Endothelial cell of umbilical vein (primary cell): ENCODE measurements at regions not wholly inside any gene's neighbourhood (a gene's known extent, or its start where the extent isn't known, plus 50 kb on each side); places are given as distances from the start of the nearest gene placed in this dataset.

Source experiments
- BruUV-seq: library from RNA; stranded (reverse); fragments of 400-500 nt; replicated peaks from 2 replicates; lab custom pipeline; 2021; lab: Mats Ljungman, UMichigan
- CTCF ChIA-PET: fragments of 300-600, 350-600 bp; sonication (Branson Sonifier 250); formaldehyde crosslinking; loops from one replicate; lab custom pipeline; 2021; ENCODE audit warnings: antibody characterized with exemption, inconsistent platforms; lab: Charles Lee
- POLR2A ChIA-PET: fragments of 300-600, 350-600 bp; sonication (Branson Sonifier 250); formaldehyde crosslinking; loops from one replicate; lab custom pipeline; 2021; ENCODE audit warnings: antibody characterized with exemption, inconsistent platforms; lab: Charles Lee
- DNase-seq: peaks from one replicate; pipeline ENCODE4 v3.0.0-alpha.2; 2011; ENCODE audit warnings: low read depth, low spot score
- FAIRE-seq: peaks from 2 replicates; lab custom pipeline; 2011; peaks lifted over from hg19 to GRCh38; lab: Jason Lieb, UNC
- H2AFZ ChIP-seq: 2 replicates; pipeline ENCODE4 v1.6.0; 2012; ENCODE audit warnings: low read depth, low read length, control low read depth, inconsistent platforms
- H3K27ac ChIP-seq: 2 replicates; pipeline ENCODE4 v1.5.1; 2011; ENCODE audit warnings: low read depth, mild to moderate bottlenecking, control low read depth, low read length, moderate library complexity; ENCODE audit not compliant: insufficient read depth
- H3K27me3 ChIP-seq, 2 experiments: 2 replicates each; pipeline versions ENCODE4 v1.6.0 to v1.6.1; 2011; ENCODE audit warnings: low read length in 2 of 2, mixed read lengths in 1 of 2; ENCODE audit not compliant: control insufficient read depth in 2 of 2, insufficient read depth in 2 of 2
- H3K36me3 ChIP-seq, 2 experiments: 2 replicates in 1 of 2; 3 replicates in 1 of 2; pipeline ENCODE4 v1.5.1; 2011; ENCODE audit warnings: low read length in 2 of 2, mild to moderate bottlenecking in 1 of 2, moderate library complexity in 1 of 2; ENCODE audit not compliant: control insufficient read depth in 2 of 2, insufficient read depth in 2 of 2; ENCODE audit errors: extremely low read depth in 1 of 2
- H3K4me1 ChIP-seq: 3 replicates; pipeline ENCODE4 v1.5.1; 2011; ENCODE audit warnings: mild to moderate bottlenecking, low read length; ENCODE audit not compliant: control insufficient read depth, insufficient read depth; ENCODE audit errors: extremely low read depth
- H3K4me2 ChIP-seq: 2 replicates; pipeline ENCODE4 v1.6.1; 2011; ENCODE audit warnings: low read length, control low read depth, mixed read lengths; ENCODE audit not compliant: insufficient read depth
- H3K4me3 ChIP-seq, 3 experiments: fragments of 200-600 bp in 1 of 3; sonication (generic), shearing (Covaris generic) in 1 of 3; replicated peaks in 1 of 3; 2 replicates each; pipeline ENCODE4 v1.5.1; 2011 to 2016; ENCODE audit warnings: control low read depth in 3 of 3, low read length in 3 of 3, mild to moderate bottlenecking in 2 of 3, inconsistent platforms in 1 of 3, low read depth in 1 of 3, moderate library complexity in 1 of 3; ENCODE audit not compliant: insufficient read depth in 1 of 3
- H3K79me2 ChIP-seq: 2 replicates; pipeline ENCODE4 v1.6.0; 2012; ENCODE audit warnings: low read length, inconsistent platforms; ENCODE audit not compliant: control insufficient read depth, insufficient read depth
- H3K9ac ChIP-seq: replicated peaks from 2 replicates; pipeline ENCODE3; 2011; ENCODE audit warnings: low read length, control low read depth; ENCODE audit not compliant: insufficient read depth; ENCODE audit errors: extremely low read depth
- H3K9me1 ChIP-seq: replicated peaks from 3 replicates; pipeline ENCODE4 v1.6.0; 2011; ENCODE audit warnings: mild to moderate bottlenecking, low read length; ENCODE audit not compliant: control insufficient read depth, insufficient read depth; ENCODE audit errors: extremely low read depth
- H3K9me3 ChIP-seq: replicated peaks from 2 replicates; pipeline ENCODE4 v1.5.1; 2012; ENCODE audit warnings: low read length, inconsistent platforms; ENCODE audit not compliant: control insufficient read depth, insufficient read depth
- H4K20me1 ChIP-seq: replicated peaks from 2 replicates; pipeline ENCODE3; 2011; ENCODE audit warnings: mild to moderate bottlenecking, low read length; ENCODE audit not compliant: control insufficient read depth, insufficient read depth; ENCODE audit errors: extremely low read depth
- EZH2 ChIP-seq: IDR thresholded peaks from 2 replicates; pipeline ENCODE4 v1.6.1; 2012; ENCODE audit warnings: borderline replicate concordance, low read depth, mild to moderate bottlenecking, moderate library complexity, low read length, inconsistent platforms; ENCODE audit not compliant: severe bottlenecking
- FOS ChIP-seq: IDR thresholded peaks from 2 replicates; pipeline ENCODE4 v1.6.1; 2011; ENCODE audit warnings: mild to moderate bottlenecking, low read length, moderate library complexity, borderline replicate concordance; ENCODE audit not compliant: insufficient read depth
- GATA2 ChIP-seq: IDR thresholded peaks from 2 replicates; pipeline ENCODE4 v1.7.0; 2011; ENCODE audit warnings: low read depth, mild to moderate bottlenecking, moderate library complexity, mixed read lengths, low read length; ENCODE audit not compliant: insufficient read length, insufficient read depth
- JUN ChIP-seq: IDR thresholded peaks from 2 replicates; pipeline ENCODE4 v1.6.1; 2011; ENCODE audit warnings: borderline replicate concordance, low read depth; ENCODE audit not compliant: insufficient read length, insufficient read depth
- MYC ChIP-seq: IDR thresholded peaks from one replicate; pipeline ENCODE4 v1.6.1; 2011; ENCODE audit warnings: mild to moderate bottlenecking, low read depth, low read length
- POLR2A ChIP-seq: IDR thresholded peaks from 2 replicates; pipeline ENCODE4 v1.6.1; 2012; ENCODE audit warnings: low read depth, mild to moderate bottlenecking, control low read depth, low read length
- POLR2AphosphoS5 ChIP-seq: IDR thresholded peaks from 2 replicates; pipeline ENCODE4 v1.6.1; 2012; ENCODE audit warnings: low read depth, mild to moderate bottlenecking, control low read depth, low read length, moderate library complexity; ENCODE audit not compliant: insufficient read depth
- dilution Hi-C: fragments of 300-500 bp; cut with MboI; formaldehyde crosslinking; loops from one replicate; pipeline ENCODE4 v1.15.0; 2019; ENCODE audit warnings: low sequenced_read_pairs; ENCODE audit not compliant: extremely low pct_ligation_motif_present
- intact Hi-C: fragments of 100-400 bp; cut with micrococcal nuclease; formaldehyde crosslinking; loops from one replicate; pipeline ENCODE4 v1.10.0; 2022
- TF ChIP-seq, protein P1 (sequence below), 2 donors: IDR thresholded peaks; 1 replicate in 1 of 2; 2 replicates in 1 of 2; pipeline ENCODE4 v1.5.1; 2011; ENCODE audit warnings: low read length in 2 of 2, mild to moderate bottlenecking in 2 of 2, moderate library complexity in 2 of 2, control low read depth in 1 of 2, inconsistent platforms in 1 of 2, low read depth in 1 of 2; ENCODE audit not compliant: insufficient read depth in 1 of 2; ENCODE audit errors: extremely low read depth in 1 of 2
- TF ChIP-seq, protein P2 (sequence below): IDR thresholded peaks from 2 replicates; pipeline ENCODE4 v1.6.1; 2011; ENCODE audit not compliant: insufficient read depth, insufficient read length

DNA sequence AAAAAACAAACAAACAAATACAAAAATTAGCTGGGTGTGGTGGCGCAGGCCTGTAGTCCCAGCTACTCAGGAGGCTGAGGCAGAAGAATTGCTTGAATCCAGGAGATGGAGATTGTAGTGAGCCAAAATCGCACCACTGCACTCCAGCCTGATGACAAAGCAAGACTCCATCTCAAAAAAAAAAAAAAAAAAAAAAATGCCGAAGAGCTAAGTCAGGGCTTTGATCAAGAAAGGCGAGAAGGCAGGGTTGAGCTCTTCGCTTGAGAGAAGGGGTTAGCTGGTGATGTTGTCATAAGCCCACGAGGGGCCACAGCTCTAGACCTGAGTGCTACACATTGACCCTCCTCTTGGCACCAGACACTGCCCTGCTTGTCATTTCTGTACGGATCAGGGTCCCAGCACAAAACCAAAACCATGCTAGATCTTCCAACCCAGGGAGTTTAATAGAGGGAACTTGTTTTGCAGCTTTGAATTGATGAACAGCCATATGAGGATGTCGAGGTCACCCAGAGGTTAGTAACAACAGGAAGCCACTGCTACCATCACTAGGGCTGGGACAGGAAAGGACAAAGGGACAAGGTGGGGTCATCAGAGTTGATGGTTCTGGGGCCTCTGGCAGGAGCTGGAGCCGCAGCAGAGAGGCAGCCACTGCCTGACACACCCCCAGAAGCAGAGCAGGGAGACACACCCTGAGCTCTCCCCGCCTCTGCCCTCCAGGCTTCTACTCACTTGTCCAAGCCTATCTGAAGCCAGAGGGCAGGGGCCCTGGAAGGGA, 122.7 kb downstream of the SNX5 start:
- H3K79me2 ChIP-seq, result no peaks in the 10 kb centered on the region
- dilution Hi-C loops (no loop called here), intact Hi-C loops (no loop called here)
- peak overlapping the region; percentile 51 for H3K4me2 ChIP-seq
- H3K27ac ChIP-seq, result peak overlapping the region; percentile 3
- TF ChIP-seq, protein P1, sequence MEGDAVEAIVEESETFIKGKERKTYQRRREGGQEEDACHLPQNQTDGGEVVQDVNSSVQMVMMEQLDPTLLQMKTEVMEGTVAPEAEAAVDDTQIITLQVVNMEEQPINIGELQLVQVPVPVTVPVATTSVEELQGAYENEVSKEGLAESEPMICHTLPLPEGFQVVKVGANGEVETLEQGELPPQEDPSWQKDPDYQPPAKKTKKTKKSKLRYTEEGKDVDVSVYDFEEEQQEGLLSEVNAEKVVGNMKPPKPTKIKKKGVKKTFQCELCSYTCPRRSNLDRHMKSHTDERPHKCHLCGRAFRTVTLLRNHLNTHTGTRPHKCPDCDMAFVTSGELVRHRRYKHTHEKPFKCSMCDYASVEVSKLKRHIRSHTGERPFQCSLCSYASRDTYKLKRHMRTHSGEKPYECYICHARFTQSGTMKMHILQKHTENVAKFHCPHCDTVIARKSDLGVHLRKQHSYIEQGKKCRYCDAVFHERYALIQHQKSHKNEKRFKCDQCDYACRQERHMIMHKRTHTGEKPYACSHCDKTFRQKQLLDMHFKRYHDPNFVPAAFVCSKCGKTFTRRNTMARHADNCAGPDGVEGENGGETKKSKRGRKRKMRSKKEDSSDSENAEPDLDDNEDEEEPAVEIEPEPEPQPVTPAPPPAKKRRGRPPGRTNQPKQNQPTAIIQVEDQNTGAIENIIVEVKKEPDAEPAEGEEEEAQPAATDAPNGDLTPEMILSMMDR (IDR thresholded peaks at IDR 0.05; ENCODE audit: extremely low read depth in 1 of 2, insufficient read depth in 1 of 2, low read depth in 1 of 2, low read length in 2 of 2), result no peak
- TF ChIP-seq GATA2, result no peak
- no peak for TF ChIP-seq FOS
- no peak for TF ChIP-seq JUN
- TF ChIP-seq, protein P2, sequence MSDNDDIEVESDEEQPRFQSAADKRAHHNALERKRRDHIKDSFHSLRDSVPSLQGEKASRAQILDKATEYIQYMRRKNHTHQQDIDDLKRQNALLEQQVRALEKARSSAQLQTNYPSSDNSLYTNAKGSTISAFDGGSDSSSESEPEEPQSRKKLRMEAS, result no peak
- no peak for TF ChIP-seq MYC
- TF ChIP-seq POLR2AphosphoS5, result no peak
- no peak for TF ChIP-seq POLR2A
- TF ChIP-seq EZH2, result no peak
- DNase-seq (no peak), FAIRE-seq (peak; percentile 76)
- H4K20me1 ChIP-seq, result no peaks in the 10 kb centered on the region
- no peaks in the 10 kb centered on the region for H3K9me1 ChIP-seq
- no peaks in the 10 kb centered on the region for H3K9me3 ChIP-seq
- peaks cover 39% of the 10 kb centered on the region for H3K4me1 ChIP-seq
- no peak overlapping the region for H3K4me3 ChIP-seq
- ChIA-PET CTCF (interaction anchor here (0.6 to 1.2 kb wide), 5 partner anchors 12 to 164 kb away, joined by 3 to 6 read pairs (median 3); partner anchors contain the start of gene RRBP1), POLR2A (interaction anchor here (0.6 kb wide), 1 partner anchor 128 kb away, joined by 3 read pairs; no protein-coding TSS in a partner anchor)
- no TSS peak for BruUV-seq
- H2AFZ ChIP-seq, result peak overlapping the region; percentile 47
- no peaks in the 10 kb centered on the region for H3K36me3 ChIP-seq
- no peak overlapping the region for H3K9ac ChIP-seq
- H3K27me3 ChIP-seq, result no peaks in the 10 kb centered on the region
